HG03196 (cell line): ENCODE measurements at regions not wholly inside any gene's neighbourhood (a gene's known extent, or its start where the extent isn't known, plus 50 kb on each side); places are given as distances from the start of the nearest gene placed in this dataset.

Source experiments
- ATAC-seq: cut with Tn5 transposase; IDR thresholded peaks from one replicate; pipeline ENCODE4 v1.9.1; 2021; ENCODE audit not compliant: unreplicated experiment

- ATAC-seq: no peak
Measured at GRCh38 chr2:8159211-8159965, 522.5 kb upstream of the ID2 start.

- ATAC-seq: no peak
Measured at GRCh38 chr2:8159966-8160603, 521.8 kb upstream of the ID2 start.

GRCh38 chr2:8160959-8161358 lies 520.9 kb upstream of the ID2 start:
- ATAC-seq: no peak

GRCh38 chr2:8162552-8162951 lies 519.3 kb upstream of the ID2 start:
- no peak for ATAC-seq

- ATAC-seq: no peak
Measured at GRCh38 chr2:8165550-8165949, 516.3 kb upstream of the ID2 start.

GRCh38 chr2:8168022-8168717 lies 513.7 kb upstream of the ID2 start:
- ATAC-seq: no peak

- ATAC-seq: no peak
Measured at GRCh38 chr2:8168876-8169424, 512.9 kb upstream of the ID2 start.

GRCh38 chr2:8169443-8169842 lies 512.4 kb upstream of the ID2 start:
- ATAC-seq: no peak

- ATAC-seq: no peak
Measured at GRCh38 chr2:8170552-8171327, 511.1 kb upstream of the ID2 start.

- ATAC-seq: no peak
Measured at GRCh38 chr2:8171608-8172007, 510.2 kb upstream of the ID2 start.

GRCh38 chr2:8172661-8173060 lies 509.2 kb upstream of the ID2 start:
- no peak for ATAC-seq

- ATAC-seq: no peak
Measured at GRCh38 chr2:8174641-8175257, 507.1 kb upstream of the ID2 start.

- ATAC-seq: no peak
Measured at GRCh38 chr2:8176887-8177286, 505.0 kb upstream of the ID2 start.

GRCh38 chr2:8177566-8177965 lies 504.3 kb upstream of the ID2 start:
- no peak for ATAC-seq

- ATAC-seq: no peak
Measured at GRCh38 chr2:8178911-8179310, 502.9 kb upstream of the ID2 start.

GRCh38 chr2:8189316-8189715 lies 492.5 kb upstream of the ID2 start:
- no peak for ATAC-seq

- ATAC-seq: no peak
Measured at GRCh38 chr2:8190279-8190678, 491.6 kb upstream of the ID2 start.

GRCh38 chr2:8191427-8191826 lies 490.4 kb upstream of the ID2 start:
- no peak for ATAC-seq

- ATAC-seq: no peak
Measured at GRCh38 chr2:8193146-8193545, 488.7 kb upstream of the ID2 start.

GRCh38 chr2:8193686-8194615 lies 487.9 kb upstream of the ID2 start:
- no peak for ATAC-seq
